Upper lobe of left lung (tissue), 4 donors: ENCODE measurements at regions not wholly inside any gene's neighbourhood (a gene's known extent, or its start where the extent isn't known, plus 50 kb on each side); places are given as distances from the start of the nearest gene placed in this dataset.

ENCODE experiments used
- EP300 ChIP-seq, 4 donors: sonication (generic); formaldehyde crosslinking; IDR thresholded peaks; one replicate each; pipeline ENCODE4 v1.5.1; 2017; ENCODE audit warnings: antibody characterized with exemption in 4 of 4, control low read depth in 2 of 4
- POLR2A ChIP-seq, 4 donors: fragments of 450-650 bp; IDR thresholded peaks; one replicate each; pipeline ENCODE4 v1.5.1; 2016 to 2017; ENCODE audit warnings: antibody characterized with exemption in 4 of 4, mild to moderate bottlenecking in 2 of 4
- POLR2AphosphoS5 ChIP-seq, 2 donors: sonication (generic); formaldehyde crosslinking; IDR thresholded peaks; one replicate each; pipeline ENCODE4 v1.5.1; 2017; ENCODE audit warnings: antibody characterized with exemption in 2 of 2
- TF ChIP-seq, protein P1 (sequence below), 6 experiments: fragments of 450-650 bp in 4 of 6; fragments of 200-600 bp in 2 of 6; sonication (generic) in 2 of 6; IDR thresholded peaks; one replicate each; pipeline ENCODE4 v1.5.1; 2016 to 2019; ENCODE audit warnings: antibody characterized with exemption in 6 of 6

DNA sequence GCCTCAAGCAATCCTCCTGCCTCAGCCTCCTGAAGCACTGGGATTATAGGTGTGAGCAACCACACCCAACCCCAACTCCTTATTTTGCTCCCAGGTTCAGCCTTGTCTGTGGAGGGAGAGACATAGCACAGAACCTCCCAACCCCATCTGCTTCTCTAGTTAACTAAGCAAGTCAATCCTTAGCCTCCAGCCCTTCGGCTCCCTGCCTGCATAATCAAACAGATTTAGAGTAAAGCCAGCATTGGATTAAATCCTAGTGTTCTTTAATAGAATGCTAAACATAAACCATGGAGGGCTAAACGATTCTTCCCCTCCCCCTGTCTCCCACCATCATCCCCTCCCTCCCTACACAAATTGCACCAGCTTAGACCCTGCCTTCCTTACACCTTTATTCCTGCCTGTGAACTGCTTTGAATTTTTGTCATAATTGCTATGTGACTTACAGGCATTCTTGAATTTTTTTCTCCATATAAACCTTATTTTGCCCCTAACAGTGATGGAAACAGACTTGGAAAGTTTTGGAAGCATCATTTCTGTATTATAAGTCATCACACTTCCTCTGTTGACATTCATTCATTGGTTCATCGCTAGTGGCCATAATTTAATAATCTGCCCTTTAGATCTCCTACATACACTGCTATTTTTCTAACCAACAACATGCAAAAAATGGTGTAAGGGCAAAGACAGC lies 72.6 kb upstream of the TOMM7 start:
- TF ChIP-seq EP300 (IDR thresholded peaks at IDR 0.05) (no peak), POLR2AphosphoS5 (IDR thresholded peaks at IDR 0.05) (no peak), POLR2A (IDR thresholded peaks at IDR 0.05) (no peak)
- TF ChIP-seq, protein P1, sequence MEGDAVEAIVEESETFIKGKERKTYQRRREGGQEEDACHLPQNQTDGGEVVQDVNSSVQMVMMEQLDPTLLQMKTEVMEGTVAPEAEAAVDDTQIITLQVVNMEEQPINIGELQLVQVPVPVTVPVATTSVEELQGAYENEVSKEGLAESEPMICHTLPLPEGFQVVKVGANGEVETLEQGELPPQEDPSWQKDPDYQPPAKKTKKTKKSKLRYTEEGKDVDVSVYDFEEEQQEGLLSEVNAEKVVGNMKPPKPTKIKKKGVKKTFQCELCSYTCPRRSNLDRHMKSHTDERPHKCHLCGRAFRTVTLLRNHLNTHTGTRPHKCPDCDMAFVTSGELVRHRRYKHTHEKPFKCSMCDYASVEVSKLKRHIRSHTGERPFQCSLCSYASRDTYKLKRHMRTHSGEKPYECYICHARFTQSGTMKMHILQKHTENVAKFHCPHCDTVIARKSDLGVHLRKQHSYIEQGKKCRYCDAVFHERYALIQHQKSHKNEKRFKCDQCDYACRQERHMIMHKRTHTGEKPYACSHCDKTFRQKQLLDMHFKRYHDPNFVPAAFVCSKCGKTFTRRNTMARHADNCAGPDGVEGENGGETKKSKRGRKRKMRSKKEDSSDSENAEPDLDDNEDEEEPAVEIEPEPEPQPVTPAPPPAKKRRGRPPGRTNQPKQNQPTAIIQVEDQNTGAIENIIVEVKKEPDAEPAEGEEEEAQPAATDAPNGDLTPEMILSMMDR (IDR thresholded peaks at IDR 0.05), result no peak
